Stomach (tissue), 4 donors: ENCODE measurements at regions not wholly inside any gene's neighbourhood (a gene's known extent, or its start where the extent isn't known, plus 50 kb on each side); places are given as distances from the start of the nearest gene placed in this dataset.

ENCODE experiments used
- CTCF ChIP-seq, 7 experiments: fragments of 450-650 bp in 4 of 7; fragments of 200-600 bp in 3 of 7; sonication (generic) in 3 of 7; IDR thresholded peaks; one replicate each; pipeline ENCODE4 v1.5.1; 2016 to 2019; ENCODE audit warnings: antibody characterized with exemption in 7 of 7, control low read depth in 2 of 7, mild to moderate bottlenecking in 1 of 7
- POLR2A ChIP-seq, 4 donors: fragments of 450-650 bp; IDR thresholded peaks; one replicate each; pipeline ENCODE4 v1.6.1; 2016; ENCODE audit warnings: antibody characterized with exemption in 4 of 4, control low read depth in 2 of 4, mild to moderate bottlenecking in 1 of 4, moderate library complexity in 1 of 4

GRCh38 chr1:55505326-55505725 lies 290.2 kb upstream of the USP24 start:
- TF ChIP-seq POLR2A (IDR thresholded peaks at IDR 0.05): no peak
- no peak for TF ChIP-seq CTCF (IDR thresholded peaks at IDR 0.05)
